22Rv1 (cell line): ENCODE measurements at regions not wholly inside any gene's neighbourhood (a gene's known extent, or its start where the extent isn't known, plus 50 kb on each side); places are given as distances from the start of the nearest gene placed in this dataset.

Experiments
- ZFX ChIP-seq: fragments of 450-650 bp; IDR thresholded peaks from 2 replicates; pipeline ENCODE4 v1.6.1; 2017; ENCODE audit warnings: antibody characterized with exemption, borderline replicate concordance
- TF ChIP-seq, protein P1 (sequence below): fragments of 450-650 bp; IDR thresholded peaks from 2 replicates; pipeline ENCODE4 v1.5.1; 2017; ENCODE audit warnings: mild to moderate bottlenecking

DNA sequence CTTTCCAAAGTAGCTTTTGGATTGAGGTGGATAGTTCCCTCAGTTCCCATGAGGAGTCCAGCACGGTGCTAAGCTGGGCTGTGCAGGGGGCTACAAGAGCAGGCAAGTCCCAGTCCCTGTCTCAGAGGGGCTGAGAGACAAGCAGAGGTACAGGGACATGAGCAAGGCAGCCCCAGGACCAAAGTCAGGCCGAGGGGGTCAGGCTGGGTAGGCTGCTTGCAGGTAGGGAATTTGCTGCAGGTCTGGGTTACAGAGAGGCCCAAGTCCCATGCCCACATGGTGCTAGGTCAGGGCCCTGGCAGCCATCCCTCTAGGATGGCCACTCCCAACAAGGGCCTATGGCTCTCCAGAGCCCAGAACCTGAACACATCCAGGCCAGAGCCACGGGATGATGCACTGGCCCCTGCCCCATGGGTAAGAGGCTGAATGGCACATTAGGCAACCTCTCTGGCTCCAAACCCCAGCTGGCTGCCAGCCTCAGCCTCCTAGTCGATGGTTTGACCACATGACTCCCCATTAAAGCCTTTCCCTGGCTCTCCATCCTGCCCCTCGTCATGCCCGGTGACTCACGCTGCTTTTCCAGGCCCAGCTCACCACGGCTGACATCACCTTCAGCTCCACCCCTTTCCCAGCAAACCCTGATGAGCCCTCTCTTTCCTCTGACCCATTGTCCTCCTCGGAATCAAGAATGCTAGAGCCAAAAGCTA lies 83.7 kb downstream of the SDC1 start:
- TF ChIP-seq, protein P1, sequence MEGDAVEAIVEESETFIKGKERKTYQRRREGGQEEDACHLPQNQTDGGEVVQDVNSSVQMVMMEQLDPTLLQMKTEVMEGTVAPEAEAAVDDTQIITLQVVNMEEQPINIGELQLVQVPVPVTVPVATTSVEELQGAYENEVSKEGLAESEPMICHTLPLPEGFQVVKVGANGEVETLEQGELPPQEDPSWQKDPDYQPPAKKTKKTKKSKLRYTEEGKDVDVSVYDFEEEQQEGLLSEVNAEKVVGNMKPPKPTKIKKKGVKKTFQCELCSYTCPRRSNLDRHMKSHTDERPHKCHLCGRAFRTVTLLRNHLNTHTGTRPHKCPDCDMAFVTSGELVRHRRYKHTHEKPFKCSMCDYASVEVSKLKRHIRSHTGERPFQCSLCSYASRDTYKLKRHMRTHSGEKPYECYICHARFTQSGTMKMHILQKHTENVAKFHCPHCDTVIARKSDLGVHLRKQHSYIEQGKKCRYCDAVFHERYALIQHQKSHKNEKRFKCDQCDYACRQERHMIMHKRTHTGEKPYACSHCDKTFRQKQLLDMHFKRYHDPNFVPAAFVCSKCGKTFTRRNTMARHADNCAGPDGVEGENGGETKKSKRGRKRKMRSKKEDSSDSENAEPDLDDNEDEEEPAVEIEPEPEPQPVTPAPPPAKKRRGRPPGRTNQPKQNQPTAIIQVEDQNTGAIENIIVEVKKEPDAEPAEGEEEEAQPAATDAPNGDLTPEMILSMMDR: no peak
- TF ChIP-seq ZFX: no peak
